Thyroid gland (tissue), 4 donors: ENCODE measurements at regions not wholly inside any gene's neighbourhood (a gene's known extent, or its start where the extent isn't known, plus 50 kb on each side); places are given as distances from the start of the nearest gene placed in this dataset.

Experiments
- DNase-seq, 2 donors: peaks; one replicate each; pipeline ENCODE4 v3.0.0-alpha.2; 2019
- H3K27ac ChIP-seq, 3 donors: fragments of 200-600 bp; sonication (generic); 1 replicate in 2 of 3; 2 replicates in 1 of 3; pipeline ENCODE4 v1.5.1; 2016 to 2019; ENCODE audit warnings: mild to moderate bottlenecking in 1 of 3, moderate library complexity in 1 of 3
- H3K27me3 ChIP-seq: fragments of 200-600 bp; sonication (generic); one replicate; pipeline ENCODE4 v1.5.1; 2019
- H3K36me3 ChIP-seq, 2 donors: fragments of 200-600 bp; sonication (generic); one replicate each; pipeline ENCODE4 v1.5.1; 2016 to 2019
- H3K4me1 ChIP-seq, 2 donors: fragments of 200-600 bp; sonication (generic); one replicate each; pipeline ENCODE4 v1.5.1; 2017 to 2019
- H3K4me3 ChIP-seq, 3 donors: fragments of 200-600 bp; sonication (generic); replicated peaks in 1 of 3; 1 replicate in 2 of 3; 2 replicates in 1 of 3; pipeline ENCODE4 v1.5.1; 2016; ENCODE audit warnings: mild to moderate bottlenecking in 1 of 3
- H3K9me3 ChIP-seq: fragments of 200-600 bp; sonication (generic); one replicate; pipeline ENCODE4 v1.5.1; 2017
- CTCF ChIP-seq, 6 experiments: fragments of 200-600 bp in 3 of 6; fragments of 450-650 bp in 3 of 6; sonication (generic) in 3 of 6; IDR thresholded peaks; one replicate each; pipeline ENCODE4 v1.5.1; 2016 to 2019; ENCODE audit warnings: antibody characterized with exemption in 6 of 6, mild to moderate bottlenecking in 2 of 6, inconsistent platforms in 1 of 6, moderate library complexity in 1 of 6
- POLR2A ChIP-seq, 2 donors: fragments of 450-650 bp; IDR thresholded peaks; one replicate each; pipeline ENCODE4 v1.6.1; 2017; ENCODE audit warnings: antibody characterized with exemption in 2 of 2, mild to moderate bottlenecking in 2 of 2, moderate library complexity in 1 of 2
- WGBS, 2 donors: methylation state at CpG; one replicate each; pipeline ENCODE4 v1.1.5; 2017; 5-methylcytosine and 5-hydroxymethylcytosine counted together
- intact Hi-C: fragments of 100-400 bp; cut with DNase I; formaldehyde crosslinking; loops from one replicate; pipeline ENCODE4 v1.15.1; 2023

- Histone ChIP-seq H3K9me3 (no peaks in the 10 kb centered on the region), H3K4me3 (no peak overlapping the region), H3K27me3 (no peaks in the 10 kb centered on the region), H3K27ac (no peak overlapping the region), H3K4me1 (peaks cover 0 to 25% of the 10 kb centered on the region in 2 donors), H3K36me3 (no peaks in the 10 kb centered on the region)
- 73 to 100% methylated on average over 2 of the region's 2 CpGs for WGBS, 2 donors
- TF ChIP-seq CTCF (IDR thresholded peaks at IDR 0.05), result no peak
- no peak for TF ChIP-seq POLR2A (IDR thresholded peaks at IDR 0.05)
- intact Hi-C loops, result no loop called here
- DNase-seq, result no peak
Measured at GRCh38 chr10:31617757-31618156, 298.7 kb downstream of the ZEB1 start.

- intact Hi-C loops, result no loop called here
- TF ChIP-seq CTCF (IDR thresholded peaks at IDR 0.05) (no peak), POLR2A (IDR thresholded peaks at IDR 0.05) (no peak)
- Histone ChIP-seq H3K27me3 (no peaks in the 10 kb centered on the region), H3K27ac (no peak overlapping the region), H3K36me3 (no peaks in the 10 kb centered on the region), H3K9me3 (no peaks in the 10 kb centered on the region), H3K4me3 (no peak overlapping the region), H3K4me1 (peaks cover 0 to 25% of the 10 kb centered on the region in 2 donors)
- 81 to 100% methylated on average over 2 of the region's 2 CpGs for WGBS, 2 donors
- no peak for DNase-seq
Measured at GRCh38 chr10:31617133-31617532, 298.1 kb downstream of the ZEB1 start.

- Histone ChIP-seq H3K27ac (no peak overlapping the region), H3K4me3 (no peak overlapping the region)
- intact Hi-C loops, result no loop called here
Measured at GRCh38 chr10:31615129-31615528, 296.1 kb downstream of the ZEB1 start.

GRCh38 chr10:31614611-31615010, 295.6 kb downstream of the ZEB1 start:
- H3K36me3 ChIP-seq, result no peaks in the 10 kb centered on the region
- TF ChIP-seq POLR2A (IDR thresholded peaks at IDR 0.05) (no peak), CTCF (IDR thresholded peaks at IDR 0.05) (no peak)
- intact Hi-C loops, result no loop called here
- no peak for DNase-seq
- peaks cover 0 to under 1% of the 10 kb centered on the region in 2 donors for H3K4me1 ChIP-seq
- H3K27me3 ChIP-seq, result no peaks in the 10 kb centered on the region
- no peak overlapping the region for H3K4me3 ChIP-seq
- H3K9me3 ChIP-seq, result no peaks in the 10 kb centered on the region
- 96 to 100% methylated on average over 1 of the region's 1 CpG for WGBS, 2 donors
- H3K27ac ChIP-seq, result no peak overlapping the region

More at GRCh38 chr10:31615129-31615528, 296.1 kb downstream of the ZEB1 start:
- Histone ChIP-seq H3K4me1 (peaks cover 0 to 6% of the 10 kb centered on the region in 2 donors), H3K27me3 (no peaks in the 10 kb centered on the region), H3K36me3 (no peaks in the 10 kb centered on the region), H3K9me3 (no peaks in the 10 kb centered on the region)
- TF ChIP-seq CTCF (IDR thresholded peaks at IDR 0.05) (no peak), POLR2A (IDR thresholded peaks at IDR 0.05) (no peak)
- no peak for DNase-seq

GRCh38 chr10:31612082-31612481, 293.1 kb downstream of the ZEB1 start:
- no peaks in the 10 kb centered on the region for H3K36me3 ChIP-seq
- no peaks in the 10 kb centered on the region for H3K27me3 ChIP-seq
- H3K4me3 ChIP-seq, result no peak overlapping the region
- no peaks in the 10 kb centered on the region for H3K4me1 ChIP-seq
- H3K27ac ChIP-seq, result no peak overlapping the region
- H3K9me3 ChIP-seq, result no peaks in the 10 kb centered on the region
- no peak for DNase-seq
- intact Hi-C loops, result no loop called here
- TF ChIP-seq CTCF (IDR thresholded peaks at IDR 0.05) (no peak), POLR2A (IDR thresholded peaks at IDR 0.05) (no peak)
- WGBS, 2 donors, result 66 to 69% methylated on average over 4 of the region's 4 CpGs
